ENCODE measurements at regions not wholly inside any gene's neighbourhood (a gene's known extent, or its start where the extent isn't known, plus 50 kb on each side); places are given as distances from the start of the nearest gene placed in this dataset.

DNA sequence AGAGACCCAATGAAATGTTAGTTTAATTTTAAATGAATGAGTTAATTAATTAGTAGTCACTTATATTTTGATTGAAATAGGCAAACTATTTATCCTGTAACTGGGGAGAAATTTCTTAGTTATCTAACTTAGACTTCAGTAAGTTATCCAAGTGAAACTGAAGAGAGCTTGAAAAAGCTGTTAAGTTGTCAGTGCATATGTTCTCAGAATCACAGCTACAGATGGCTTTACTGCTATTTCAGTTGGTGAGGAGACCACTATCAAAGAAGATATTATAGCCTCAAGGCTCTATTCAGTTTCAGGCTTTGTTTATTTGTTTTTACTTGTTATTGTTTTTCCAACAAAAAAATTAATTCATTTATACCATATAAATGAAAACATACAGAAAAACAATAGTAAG, 404.1 kb downstream of the C6orf118 start:
- TF ChIP-seq MXI1 (conservative IDR thresholded peaks at IDR 0.05; ENCODE audit: poor library complexity, severe bottlenecking) (no peak), EZH2 (IDR thresholded peaks at IDR 0.05; ENCODE audit: borderline replicate concordance, insufficient read depth, low read length, poor library complexity, severe bottlenecking) (no peak), POLR2AphosphoS5 (IDR thresholded peaks at IDR 0.05) (no peak), EP300 (conservative IDR thresholded peaks at IDR 0.05; ENCODE audit: poor library complexity, severe bottlenecking) (no peak)
- TF ChIP-seq, protein P1, sequence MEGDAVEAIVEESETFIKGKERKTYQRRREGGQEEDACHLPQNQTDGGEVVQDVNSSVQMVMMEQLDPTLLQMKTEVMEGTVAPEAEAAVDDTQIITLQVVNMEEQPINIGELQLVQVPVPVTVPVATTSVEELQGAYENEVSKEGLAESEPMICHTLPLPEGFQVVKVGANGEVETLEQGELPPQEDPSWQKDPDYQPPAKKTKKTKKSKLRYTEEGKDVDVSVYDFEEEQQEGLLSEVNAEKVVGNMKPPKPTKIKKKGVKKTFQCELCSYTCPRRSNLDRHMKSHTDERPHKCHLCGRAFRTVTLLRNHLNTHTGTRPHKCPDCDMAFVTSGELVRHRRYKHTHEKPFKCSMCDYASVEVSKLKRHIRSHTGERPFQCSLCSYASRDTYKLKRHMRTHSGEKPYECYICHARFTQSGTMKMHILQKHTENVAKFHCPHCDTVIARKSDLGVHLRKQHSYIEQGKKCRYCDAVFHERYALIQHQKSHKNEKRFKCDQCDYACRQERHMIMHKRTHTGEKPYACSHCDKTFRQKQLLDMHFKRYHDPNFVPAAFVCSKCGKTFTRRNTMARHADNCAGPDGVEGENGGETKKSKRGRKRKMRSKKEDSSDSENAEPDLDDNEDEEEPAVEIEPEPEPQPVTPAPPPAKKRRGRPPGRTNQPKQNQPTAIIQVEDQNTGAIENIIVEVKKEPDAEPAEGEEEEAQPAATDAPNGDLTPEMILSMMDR (IDR thresholded peaks at IDR 0.05; ENCODE audit: poor library complexity, severe bottlenecking), result no peak
- TF ChIP-seq, protein P2, sequence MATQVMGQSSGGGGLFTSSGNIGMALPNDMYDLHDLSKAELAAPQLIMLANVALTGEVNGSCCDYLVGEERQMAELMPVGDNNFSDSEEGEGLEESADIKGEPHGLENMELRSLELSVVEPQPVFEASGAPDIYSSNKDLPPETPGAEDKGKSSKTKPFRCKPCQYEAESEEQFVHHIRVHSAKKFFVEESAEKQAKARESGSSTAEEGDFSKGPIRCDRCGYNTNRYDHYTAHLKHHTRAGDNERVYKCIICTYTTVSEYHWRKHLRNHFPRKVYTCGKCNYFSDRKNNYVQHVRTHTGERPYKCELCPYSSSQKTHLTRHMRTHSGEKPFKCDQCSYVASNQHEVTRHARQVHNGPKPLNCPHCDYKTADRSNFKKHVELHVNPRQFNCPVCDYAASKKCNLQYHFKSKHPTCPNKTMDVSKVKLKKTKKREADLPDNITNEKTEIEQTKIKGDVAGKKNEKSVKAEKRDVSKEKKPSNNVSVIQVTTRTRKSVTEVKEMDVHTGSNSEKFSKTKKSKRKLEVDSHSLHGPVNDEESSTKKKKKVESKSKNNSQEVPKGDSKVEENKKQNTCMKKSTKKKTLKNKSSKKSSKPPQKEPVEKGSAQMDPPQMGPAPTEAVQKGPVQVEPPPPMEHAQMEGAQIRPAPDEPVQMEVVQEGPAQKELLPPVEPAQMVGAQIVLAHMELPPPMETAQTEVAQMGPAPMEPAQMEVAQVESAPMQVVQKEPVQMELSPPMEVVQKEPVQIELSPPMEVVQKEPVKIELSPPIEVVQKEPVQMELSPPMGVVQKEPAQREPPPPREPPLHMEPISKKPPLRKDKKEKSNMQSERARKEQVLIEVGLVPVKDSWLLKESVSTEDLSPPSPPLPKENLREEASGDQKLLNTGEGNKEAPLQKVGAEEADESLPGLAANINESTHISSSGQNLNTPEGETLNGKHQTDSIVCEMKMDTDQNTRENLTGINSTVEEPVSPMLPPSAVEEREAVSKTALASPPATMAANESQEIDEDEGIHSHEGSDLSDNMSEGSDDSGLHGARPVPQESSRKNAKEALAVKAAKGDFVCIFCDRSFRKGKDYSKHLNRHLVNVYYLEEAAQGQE (IDR thresholded peaks at IDR 0.05; ENCODE audit: borderline replicate concordance), result no peak

Data from neural cell (in vitro differentiated cells).